GM10266 (cell line): ENCODE measurements at regions not wholly inside any gene's neighbourhood (a gene's known extent, or its start where the extent isn't known, plus 50 kb on each side); places are given as distances from the start of the nearest gene placed in this dataset.

Experiments used
- DNase-seq: peaks from one replicate; pipeline ENCODE4 v3.0.0; 2012; ENCODE audit errors: extremely low spot score
- CTCF ChIP-seq: IDR thresholded peaks from 2 replicates; pipeline ENCODE4 v1.5.1; 2012; ENCODE audit warnings: mild to moderate bottlenecking, low read depth; ENCODE audit not compliant: control insufficient read depth, insufficient read depth; ENCODE audit errors: missing control alignments

GRCh38 chr17:12459736-12460135 lies 206.0 kb upstream of the MYOCD start:
- no peak for DNase-seq
- no peak for TF ChIP-seq CTCF

GRCh38 chr17:12463102-12463501 lies 202.6 kb upstream of the MYOCD start:
- no peak for TF ChIP-seq CTCF
- DNase-seq = no peak

- no peak for TF ChIP-seq CTCF
- no peak for DNase-seq
Measured at GRCh38 chr17:12472252-12473173, 193.2 kb upstream of the MYOCD start.

- DNase-seq = no peak
- no peak for TF ChIP-seq CTCF
Measured at GRCh38 chr17:12478311-12478710, 187.4 kb upstream of the MYOCD start.

- no peak for DNase-seq
- no peak for TF ChIP-seq CTCF
Measured at GRCh38 chr17:12485361-12485906, 180.3 kb upstream of the MYOCD start.

- no peak for DNase-seq
- no peak for TF ChIP-seq CTCF
Measured at GRCh38 chr17:12489325-12489724, 176.4 kb upstream of the MYOCD start.

GRCh38 chr17:12492450-12492849 lies 173.2 kb upstream of the MYOCD start:
- DNase-seq = no peak

More at GRCh38 chr17:12492450-12492849, 173.2 kb upstream of the MYOCD start:
- TF ChIP-seq CTCF = no peak
